SU-DHL-6 (cell line): ENCODE measurements at regions not wholly inside any gene's neighbourhood (a gene's known extent, or its start where the extent isn't known, plus 50 kb on each side); places are given as distances from the start of the nearest gene placed in this dataset.

Source experiments
- H2AFZ ChIP-seq: fragments of 200-600 bp; sonication (generic); 2 replicates; pipeline ENCODE4 v1.6.1; 2014; ENCODE audit warnings: low read depth, mild to moderate bottlenecking, moderate library complexity, mixed read lengths, antibody characterized with exemption, low read length; ENCODE audit not compliant: severe bottlenecking
- H3F3A ChIP-seq: fragments of 200-600 bp; shearing (Covaris generic); 2 replicates; pipeline ENCODE4 v1.6.0; 2016; ENCODE audit warnings: antibody characterized with exemption, mild to moderate bottlenecking; ENCODE audit not compliant: insufficient read depth
- H3K27ac ChIP-seq: fragments of 200-600 bp; sonication (generic); 2 replicates; pipeline ENCODE4 v1.5.1; 2016; ENCODE audit warnings: low read depth, mild to moderate bottlenecking, low read length, moderate library complexity, mixed read lengths
- H3K27me3 ChIP-seq: fragments of 200-600 bp; sonication (generic), shearing (Covaris generic); 2 replicates; pipeline ENCODE4 v1.6.0; 2014; ENCODE audit warnings: mild to moderate bottlenecking, low read length
- H3K36me3 ChIP-seq: fragments of 200-600 bp; sonication (generic); 2 replicates; pipeline ENCODE4 v1.6.1; 2014; ENCODE audit warnings: mild to moderate bottlenecking, low read length, mixed read lengths
- H3K4me2 ChIP-seq: fragments of 300-600, 200-600 bp; shearing (Covaris generic), sonication (generic); 2 replicates; pipeline ENCODE4 v1.6.0; 2014; ENCODE audit warnings: low read length, low read depth, mild to moderate bottlenecking; ENCODE audit not compliant: poor library complexity, severe bottlenecking
- H3K4me3 ChIP-seq: fragments of 200-600 bp; sonication (generic); 2 replicates; pipeline ENCODE4 v1.5.1; 2014; ENCODE audit warnings: antibody characterized with exemption, low read length, mild to moderate bottlenecking, mixed read lengths; ENCODE audit not compliant: insufficient read depth, poor library complexity, severe bottlenecking
- H3K79me2 ChIP-seq: fragments of 200-600 bp; sonication (generic); 2 replicates; pipeline ENCODE4 v1.6.1; 2014; ENCODE audit warnings: mild to moderate bottlenecking, low read length, moderate library complexity; ENCODE audit not compliant: insufficient read depth
- H3K9ac ChIP-seq: fragments of 200-600 bp; sonication (generic); 2 replicates; pipeline ENCODE4 v1.7.0; 2014; ENCODE audit warnings: mild to moderate bottlenecking, low read length
- H3K9me2 ChIP-seq: fragments of 200-600 bp; sonication (generic); replicated peaks from 2 replicates; pipeline ENCODE4 v1.6.1; 2014; ENCODE audit warnings: low read length; ENCODE audit not compliant: insufficient read depth
- H3K9me3 ChIP-seq: fragments of 200-600 bp; sonication (generic); 2 replicates; pipeline ENCODE4 v1.6.1; 2014; ENCODE audit warnings: low read length, mixed read lengths; ENCODE audit not compliant: insufficient read depth
- H4K20me1 ChIP-seq: fragments of 200-600 bp; sonication (generic); 2 replicates; pipeline ENCODE4 v1.6.1; 2014; ENCODE audit warnings: low read depth, mild to moderate bottlenecking, antibody characterized with exemption, low read length, moderate library complexity, mixed read lengths
- CTCF ChIP-seq: fragments of 200-600 bp; sonication (generic); IDR thresholded peaks from one replicate; pipeline ENCODE4 v1.5.1; 2017; ENCODE audit warnings: antibody characterized with exemption, mild to moderate bottlenecking, low read length, moderate library complexity; ENCODE audit not compliant: insufficient read depth, poor library complexity, severe bottlenecking
- EZH2phosphoT487 ChIP-seq: fragments of 200-600 bp; sonication (generic), shearing (Covaris generic); conservative IDR thresholded peaks from 2 replicates; pipeline ENCODE4 v1.6.1; 2018; ENCODE audit warnings: mild to moderate bottlenecking, antibody characterized with exemption, low read length, moderate library complexity, mixed read lengths

- H3K27me3 ChIP-seq: no peaks in the 10 kb centered on the region
- H3K27ac ChIP-seq: no peak overlapping the region
- no peak overlapping the region for H2AFZ ChIP-seq
- H3K9ac ChIP-seq: no peak overlapping the region
- H3F3A ChIP-seq: no peaks in the 10 kb centered on the region
- H3K36me3 ChIP-seq: no peaks in the 10 kb centered on the region
- H3K9me3 ChIP-seq: 0 out of 2 replicates have a peak, but pooled peaks cover 3% of the 10 kb centered on the region
- no peaks in the 10 kb centered on the region for H3K9me2 ChIP-seq
- H4K20me1 ChIP-seq: no peaks in the 10 kb centered on the region
- no peak overlapping the region for H3K4me3 ChIP-seq
- no peak overlapping the region for H3K4me2 ChIP-seq
- TF ChIP-seq EZH2phosphoT487 (no peak), CTCF (no peak)
- no peaks in the 10 kb centered on the region for H3K79me2 ChIP-seq
Observed at GRCh38 chr21:35426469-35426868, 377.4 kb upstream of the RUNX1 start.

- Histone ChIP-seq H2AFZ (no peak overlapping the region), H3F3A (no peaks in the 10 kb centered on the region), H3K27me3 (no peaks in the 10 kb centered on the region), H3K4me3 (no peak overlapping the region), H3K79me2 (no peaks in the 10 kb centered on the region), H3K9ac (no peak overlapping the region), H3K4me2 (no peak overlapping the region), H3K27ac (no peak overlapping the region), H3K36me3 (no peaks in the 10 kb centered on the region), H3K9me3 (no peaks in the 10 kb centered on the region), H4K20me1 (no peaks in the 10 kb centered on the region), H3K9me2 (no peaks in the 10 kb centered on the region)
- no peak for TF ChIP-seq EZH2phosphoT487
- TF ChIP-seq CTCF: no peak
Observed at GRCh38 chr21:35424122-35424521, 375.0 kb upstream of the RUNX1 start.

- H3K9ac ChIP-seq: no peak overlapping the region
- H3F3A ChIP-seq: no peaks in the 10 kb centered on the region
- no peaks in the 10 kb centered on the region for H4K20me1 ChIP-seq
- H3K4me2 ChIP-seq: no peak overlapping the region
- no peak overlapping the region for H3K4me3 ChIP-seq
- TF ChIP-seq CTCF (no peak), EZH2phosphoT487 (no peak)
- H3K9me3 ChIP-seq: no peaks in the 10 kb centered on the region
- H2AFZ ChIP-seq: no peak overlapping the region
- no peaks in the 10 kb centered on the region for H3K9me2 ChIP-seq
- no peaks in the 10 kb centered on the region for H3K36me3 ChIP-seq
- H3K79me2 ChIP-seq: no peaks in the 10 kb centered on the region
- no peak overlapping the region for H3K27ac ChIP-seq
- no peaks in the 10 kb centered on the region for H3K27me3 ChIP-seq
Observed at GRCh38 chr21:35423709-35424108, 374.6 kb upstream of the RUNX1 start.

GRCh38 chr21:35422011-35422410 lies 372.9 kb upstream of the RUNX1 start:
- Histone ChIP-seq H2AFZ (no peak overlapping the region), H3F3A (no peaks in the 10 kb centered on the region), H3K27ac (no peak overlapping the region), H3K27me3 (no peaks in the 10 kb centered on the region), H3K4me3 (no peak overlapping the region), H3K9me3 (no peaks in the 10 kb centered on the region), H3K9me2 (no peaks in the 10 kb centered on the region), H3K36me3 (no peaks in the 10 kb centered on the region), H3K4me2 (no peak overlapping the region), H3K79me2 (no peaks in the 10 kb centered on the region), H4K20me1 (no peaks in the 10 kb centered on the region), H3K9ac (no peak overlapping the region)
- TF ChIP-seq CTCF: no peak
